ENCODE measurements at regions not wholly inside any gene's neighbourhood (a gene's known extent, or its start where the extent isn't known, plus 50 kb on each side); places are given as distances from the start of the nearest gene placed in this dataset.
"Not testable (repeated sequence)": the region's sequence is repeated elsewhere in the genome, so short reads cannot be mapped to it uniquely, and the experiment has no call there.

DNA sequence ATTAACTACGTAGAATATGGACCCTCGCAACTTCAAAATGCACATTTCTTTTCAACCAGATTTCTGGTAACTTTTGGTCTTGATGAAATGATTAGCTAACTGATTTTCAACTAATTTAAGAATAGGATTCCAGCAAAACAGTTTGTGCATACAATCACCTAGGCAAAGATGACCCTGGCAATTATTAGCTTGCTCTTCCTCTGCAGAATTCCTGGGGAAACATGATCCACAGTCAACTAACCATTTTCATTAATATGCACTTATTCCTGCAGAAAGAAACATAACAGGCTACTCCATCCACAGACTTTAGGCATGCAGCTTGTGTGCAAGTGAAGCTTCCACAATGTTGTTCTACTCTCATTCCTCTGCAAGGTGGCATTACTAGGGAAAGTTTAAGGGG is 1150.8 kb upstream of the FANCL start:
- no peak for DNase-seq

DNA sequence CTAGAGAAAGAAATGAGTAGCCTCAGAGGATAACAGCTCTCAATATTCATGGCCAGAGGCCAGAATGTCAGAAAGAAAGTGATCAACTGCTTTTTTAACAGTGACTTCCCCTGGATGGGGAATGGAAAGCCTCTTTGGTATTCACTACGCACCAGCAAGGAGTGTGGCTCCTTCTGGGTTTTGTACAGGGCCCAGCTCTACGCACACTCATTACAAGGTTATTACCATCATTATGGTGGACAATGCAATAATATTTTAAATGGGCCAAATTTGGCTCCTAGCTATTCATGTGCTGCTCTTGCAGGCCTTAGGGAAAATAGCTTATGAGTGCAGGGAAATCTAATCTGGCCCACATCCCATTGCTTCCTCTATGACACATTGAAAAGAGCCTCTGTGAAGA is 1149.5 kb upstream of the FANCL start:
- no peak for DNase-seq

DNA sequence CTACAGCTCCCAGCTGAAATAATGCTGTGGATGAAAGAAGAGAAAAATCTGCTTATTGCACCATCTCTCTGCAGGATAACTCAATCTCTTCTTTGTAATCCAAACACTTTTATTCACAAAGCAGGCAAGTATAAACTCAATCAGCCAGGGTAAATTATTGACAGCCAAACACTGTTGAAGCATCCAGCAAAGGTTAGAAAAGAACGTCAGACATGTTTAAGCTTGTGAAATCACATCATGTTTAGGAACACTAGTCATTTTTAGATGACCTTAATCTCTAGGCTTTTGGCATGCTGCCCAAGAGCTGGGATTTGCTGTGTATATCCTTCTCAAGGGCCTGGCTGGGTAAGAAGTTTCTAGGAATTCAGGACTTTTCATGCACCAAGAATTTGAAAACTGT is 1148.1 kb upstream of the FANCL start:
- DNase-seq: no peak

DNA sequence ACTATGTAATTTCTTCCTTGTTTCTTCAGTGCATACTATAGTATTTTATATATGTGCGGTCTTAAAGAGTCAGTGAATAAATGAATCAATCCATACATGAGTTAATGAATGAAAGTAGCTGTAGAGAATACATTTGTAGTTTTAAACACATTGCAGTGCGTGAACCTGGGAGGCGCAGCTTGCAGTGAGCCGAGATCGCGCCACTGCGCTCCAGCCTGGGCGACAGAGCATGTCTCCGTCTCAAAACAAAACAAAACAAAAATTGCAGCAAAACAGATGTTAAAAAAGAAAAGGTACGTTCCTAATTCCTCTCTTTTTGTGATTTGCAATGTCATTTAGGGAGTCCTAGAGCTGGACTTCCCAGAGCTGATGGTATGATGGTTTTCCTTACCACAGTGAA is 1144.8 kb upstream of the FANCL start:
- no peak for DNase-seq

DNA sequence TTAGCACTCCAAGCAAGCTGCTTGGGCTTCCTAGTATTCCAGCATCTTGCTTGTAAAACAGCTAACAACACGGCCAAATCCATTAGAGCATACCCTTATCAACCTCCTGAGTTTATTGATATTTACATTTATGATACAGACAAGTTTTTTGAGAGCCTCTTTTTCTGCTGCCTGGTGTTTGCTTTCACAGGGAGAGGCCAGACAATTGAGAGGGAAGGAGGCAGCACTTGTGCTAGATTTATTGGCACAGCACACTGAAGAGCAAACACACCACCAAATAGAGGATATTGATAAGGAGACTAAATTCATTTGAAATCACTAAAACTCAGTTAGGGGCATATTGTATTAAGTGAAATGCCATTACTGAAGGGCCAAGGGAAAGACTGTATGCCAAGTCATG is 1142.3 kb upstream of the FANCL start:
- DNase-seq: peak; percentile 75 to 97 (median 94)

DNA sequence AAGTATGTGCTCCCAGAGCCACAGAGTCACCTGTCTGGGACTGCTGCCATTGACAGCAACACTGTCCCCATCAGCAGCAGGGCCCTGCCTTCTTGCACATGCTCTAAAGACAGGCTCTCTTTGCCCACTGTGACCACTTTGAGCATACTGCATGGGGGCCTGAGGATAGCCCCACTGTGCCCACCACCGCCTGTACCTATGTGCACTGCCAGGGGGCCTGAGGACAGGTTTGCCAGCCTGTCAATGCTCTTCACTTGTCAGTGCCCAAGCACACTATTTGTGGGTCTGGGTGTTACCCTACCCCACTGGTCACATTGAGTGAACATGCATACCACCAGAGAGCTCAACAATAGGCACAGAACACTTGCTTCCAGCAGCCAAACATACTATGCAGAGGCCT is 1137.0 kb upstream of the FANCL start:
- no peak for DNase-seq

DNA sequence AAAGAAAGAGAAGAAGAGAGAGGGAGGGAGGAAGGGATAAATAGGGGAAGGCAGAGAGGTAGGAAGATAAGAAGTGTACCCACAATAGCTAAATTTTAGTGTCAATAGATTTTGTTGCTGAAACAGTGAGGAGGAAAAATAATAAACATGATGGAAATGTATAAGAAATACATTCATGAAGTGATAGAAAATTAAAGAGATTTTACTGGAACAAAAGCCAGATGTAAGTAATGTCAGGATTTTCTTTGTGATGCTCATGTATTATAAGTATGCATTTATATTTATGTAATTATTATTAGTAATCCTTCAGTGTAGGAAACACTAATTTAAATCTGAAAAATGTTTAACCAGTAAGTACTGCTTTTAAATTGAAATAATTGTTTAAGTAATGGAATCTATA is 1125.2 kb upstream of the FANCL start:
- no peak for DNase-seq

DNA sequence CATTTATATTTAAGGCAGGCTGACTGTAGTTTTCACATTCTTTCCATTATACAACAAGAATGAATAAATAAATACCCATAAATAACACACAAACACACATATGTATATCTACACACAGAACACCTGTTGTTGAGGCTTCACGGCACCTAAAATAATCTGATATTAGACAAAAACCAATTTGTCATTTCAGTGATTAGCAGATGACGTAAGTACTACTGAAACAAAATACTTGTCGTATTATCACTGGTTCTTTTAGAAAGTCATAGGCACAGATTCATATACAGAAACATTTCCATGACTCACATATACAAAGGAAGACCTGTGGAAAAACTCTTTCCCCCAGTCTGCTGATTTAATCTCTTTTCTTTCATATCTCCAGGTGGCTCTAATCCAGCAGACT is 1113.4 kb upstream of the FANCL start:
- DNase-seq: no peak

DNA sequence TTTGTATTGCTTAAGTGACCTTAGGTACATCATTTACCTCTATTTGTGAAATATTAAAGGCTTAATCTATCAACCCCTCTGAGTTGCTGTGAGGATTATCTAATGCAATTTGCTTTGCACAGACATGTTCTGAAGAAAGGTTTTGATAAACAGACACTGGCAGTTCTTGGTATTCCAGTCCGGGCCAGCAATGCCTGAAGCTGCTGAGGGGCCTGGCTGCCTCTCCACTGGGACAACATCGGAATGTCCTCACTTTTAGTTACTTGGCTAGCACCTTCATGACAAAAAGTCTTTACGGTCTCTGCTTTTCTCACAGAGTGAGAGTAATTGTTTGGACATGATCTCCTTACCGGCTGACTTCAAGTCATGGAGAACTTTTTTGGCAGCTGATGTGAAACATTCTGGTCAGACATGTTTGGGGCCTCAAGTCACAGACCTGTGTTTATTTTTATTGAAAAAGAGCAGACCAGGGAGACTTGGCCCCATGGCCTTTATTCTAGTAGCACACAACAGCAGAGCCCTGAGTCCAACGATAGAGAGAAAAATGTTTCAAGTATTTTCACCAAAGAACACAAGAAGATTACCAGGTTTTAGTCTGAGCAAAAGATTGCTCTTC is 1112.3 kb upstream of the FANCL start:
- no peak for DNase-seq

DNA sequence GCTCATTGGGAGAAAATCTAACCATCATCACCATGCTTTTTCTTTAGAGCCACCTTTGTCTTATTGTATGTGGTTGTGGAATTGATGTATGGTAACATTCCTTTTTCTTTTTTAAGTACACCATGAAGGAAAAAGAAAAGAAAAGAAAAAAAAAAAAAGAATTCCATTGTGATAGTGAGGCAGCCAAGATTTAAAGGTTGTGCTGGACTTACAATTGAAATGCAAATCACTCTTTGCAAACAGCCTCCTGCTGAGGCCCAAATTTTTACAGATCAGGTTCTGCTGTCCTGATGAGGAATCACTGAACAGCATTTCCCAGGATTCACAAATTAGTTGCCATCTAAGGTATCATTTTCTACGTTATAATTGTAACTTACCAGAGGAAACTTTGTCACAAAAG is 1101.0 kb upstream of the FANCL start:
- DNase-seq: no peak

DNA sequence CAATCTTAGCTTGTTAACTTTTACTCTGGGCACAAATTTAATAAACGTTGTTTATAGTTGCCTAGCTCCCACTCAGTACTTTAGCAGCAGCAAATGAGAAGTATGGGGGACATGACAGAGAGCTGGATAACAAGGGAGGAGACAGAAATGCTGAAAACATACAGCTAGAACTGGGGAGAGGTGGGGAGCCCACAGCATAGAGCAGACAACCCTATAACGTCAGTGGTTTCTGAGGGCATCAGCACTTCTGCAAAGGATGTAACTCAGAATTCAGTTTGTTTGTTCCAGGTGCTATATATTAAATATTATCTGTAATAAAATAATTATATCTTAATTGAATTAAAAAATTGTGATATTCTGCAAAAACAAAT is 1098.7 kb upstream of the FANCL start:
- peak in 1 of 3 experiments; percentile 57 for DNase-seq

DNA sequence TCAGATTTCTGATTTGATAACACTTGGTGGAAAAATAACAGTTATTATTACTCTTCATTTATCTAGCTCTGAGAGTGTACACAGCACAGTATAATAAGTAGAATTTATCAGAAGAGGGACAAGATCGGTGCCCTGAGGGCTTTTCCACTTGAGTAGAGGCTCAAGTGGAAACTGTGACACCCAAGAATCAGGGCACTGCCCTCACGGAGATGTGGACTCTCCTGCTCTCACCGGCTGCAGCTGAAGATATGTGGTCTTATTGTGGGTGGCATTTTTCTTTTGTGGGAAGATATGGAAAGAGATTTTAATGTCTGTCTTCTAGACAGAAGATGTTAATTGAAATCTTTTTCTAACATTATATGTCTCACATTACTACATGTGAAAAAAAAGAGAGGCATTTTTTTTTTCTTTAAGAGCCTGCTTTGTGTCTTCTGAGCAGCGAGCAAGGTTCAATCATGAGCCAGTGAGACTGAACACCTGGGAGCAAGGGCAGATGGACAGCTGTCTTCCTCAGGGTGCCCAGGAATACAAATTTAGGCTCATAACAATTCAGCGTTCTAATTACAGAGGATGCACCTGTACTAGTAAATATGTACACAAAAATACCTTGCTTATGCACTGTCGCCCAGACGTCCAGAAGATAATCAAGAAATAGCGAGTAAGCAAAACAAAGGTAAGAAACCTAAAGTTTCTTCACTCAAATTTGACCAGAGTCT is 1098.2 kb upstream of the FANCL start:
- peak; percentile 30 to 87 (median 69) for DNase-seq

DNA sequence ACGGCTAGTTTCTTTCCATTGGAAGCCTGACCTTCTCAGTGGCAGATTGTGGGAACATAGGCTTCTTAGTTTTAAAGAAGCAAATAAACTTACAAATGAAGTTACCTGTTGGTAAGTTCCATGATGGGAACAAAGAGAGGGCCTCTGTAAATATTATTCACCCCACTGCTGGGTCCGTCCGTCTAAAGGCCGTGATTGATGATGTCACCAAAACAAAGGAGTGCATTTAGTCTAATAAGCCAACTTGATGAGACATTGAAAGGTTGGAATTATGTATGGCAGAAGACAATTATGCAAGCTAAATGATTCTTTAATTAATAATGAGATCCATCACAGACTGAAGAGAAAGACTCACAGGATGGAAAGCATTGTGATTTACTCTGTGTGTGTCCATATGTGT is 1091.9 kb upstream of the FANCL start:
- peak in 1 of 3 experiments; percentile 35 for DNase-seq

DNA sequence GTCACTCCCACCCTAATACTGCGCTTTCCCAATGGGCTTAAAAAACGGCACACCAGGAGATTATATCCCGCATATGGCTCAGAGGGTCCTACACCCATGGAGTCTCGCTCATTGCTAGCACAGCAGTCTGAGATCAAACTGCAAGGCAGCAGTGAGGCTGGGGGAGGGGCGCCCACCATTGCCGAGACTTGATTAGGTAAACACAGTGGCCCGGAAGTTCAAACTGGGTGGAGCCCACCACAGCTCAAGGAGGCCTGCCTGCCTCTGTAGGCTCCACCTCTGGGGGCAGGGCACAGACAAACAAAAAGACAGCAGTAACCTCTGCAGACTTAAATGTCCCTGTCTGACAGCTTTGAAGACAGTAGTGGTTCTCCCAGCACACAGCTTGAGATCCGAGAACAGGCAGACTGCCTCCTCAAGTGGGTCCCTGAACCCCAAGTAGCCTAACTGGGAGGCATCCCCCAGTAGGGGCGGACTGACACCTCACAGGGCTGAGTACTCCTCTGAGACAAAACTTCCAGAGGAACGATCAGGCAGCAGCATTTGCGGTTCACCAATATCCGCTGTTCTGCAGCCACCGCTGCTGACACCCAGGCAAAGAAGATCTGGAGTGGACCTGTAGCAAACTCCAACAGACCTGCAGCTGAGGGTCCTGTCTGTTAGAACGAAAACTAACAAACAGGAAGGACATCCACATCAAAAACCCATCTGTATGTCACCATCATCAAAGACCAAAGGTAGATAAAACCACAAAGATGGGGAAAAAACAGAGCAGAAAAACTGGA is 1085.6 kb upstream of the FANCL start:
- not testable (repeated sequence) for DNase-seq

DNA sequence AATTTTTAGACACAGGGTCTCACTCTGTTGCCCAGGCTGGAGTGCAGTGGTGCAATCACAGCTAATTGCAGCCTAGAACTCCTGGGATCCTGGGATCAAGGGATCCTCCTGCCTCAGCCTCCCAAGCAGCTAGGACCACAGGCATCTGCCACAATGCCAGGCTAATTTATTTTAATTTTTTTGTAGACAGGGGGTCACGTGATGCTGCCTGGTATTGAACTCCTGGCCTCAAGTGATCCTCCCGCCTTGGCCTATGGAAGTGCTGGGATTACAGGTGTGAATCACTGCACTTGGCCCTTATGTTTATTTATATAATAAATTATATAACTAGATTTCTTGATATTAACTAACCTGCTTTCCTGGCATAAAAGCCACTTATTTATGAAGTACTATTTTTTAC is 1081.7 kb upstream of the FANCL start:
- DNase-seq: no peak

DNA sequence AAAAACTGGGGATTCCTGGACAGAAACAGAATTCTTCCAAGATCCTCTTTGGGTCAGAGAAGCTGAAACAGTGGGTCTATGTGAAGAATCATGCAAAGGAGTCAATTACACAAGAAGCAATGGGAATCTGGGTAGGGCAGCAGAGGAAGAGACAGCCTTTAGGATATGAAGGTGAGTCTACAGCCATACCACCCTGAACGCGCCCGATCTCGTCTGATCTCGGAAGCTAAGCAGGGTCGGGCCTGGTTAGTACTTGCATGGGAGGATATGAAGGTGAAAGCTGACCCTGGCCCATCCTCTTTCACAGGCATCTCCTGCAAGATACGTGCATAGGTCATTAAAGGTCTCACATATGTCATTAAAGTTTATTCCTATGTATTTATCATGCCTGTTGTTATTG is 1080.9 kb upstream of the FANCL start:
- DNase-seq: no peak

DNA sequence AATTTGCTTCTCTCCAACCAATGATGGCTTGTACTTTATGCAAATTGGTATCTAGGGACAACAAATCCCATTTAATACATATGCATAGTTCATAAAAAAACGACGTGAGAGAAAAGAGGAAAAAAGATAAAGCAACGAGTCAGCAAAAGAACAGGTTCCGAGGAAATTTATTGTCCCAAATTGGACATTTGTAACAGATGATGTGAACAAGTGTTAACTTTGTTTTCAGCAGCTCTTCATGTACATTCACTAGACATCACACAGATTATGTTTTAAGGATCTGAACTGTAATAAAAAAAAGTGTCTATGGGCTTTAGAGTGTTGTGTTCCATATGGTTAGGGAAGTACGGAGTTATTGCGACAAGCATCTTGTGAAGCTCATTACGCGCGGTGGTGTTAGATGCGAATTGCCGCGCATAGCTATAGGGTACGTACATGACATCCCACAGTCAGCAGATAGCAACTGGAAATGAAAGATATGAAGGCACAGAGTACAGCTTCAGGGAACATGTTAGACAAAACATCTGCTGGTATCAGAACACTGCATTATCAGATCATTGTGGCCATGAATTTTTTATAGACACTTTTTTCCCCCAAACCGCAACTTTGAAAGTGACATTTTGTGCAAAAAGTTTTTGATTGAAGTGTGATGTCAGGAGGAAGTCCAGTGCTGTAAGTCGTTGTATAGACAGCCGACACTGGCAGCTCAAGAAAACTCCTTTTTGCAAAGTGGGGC is 1073.1 kb upstream of the FANCL start:
- no peak for DNase-seq

DNA sequence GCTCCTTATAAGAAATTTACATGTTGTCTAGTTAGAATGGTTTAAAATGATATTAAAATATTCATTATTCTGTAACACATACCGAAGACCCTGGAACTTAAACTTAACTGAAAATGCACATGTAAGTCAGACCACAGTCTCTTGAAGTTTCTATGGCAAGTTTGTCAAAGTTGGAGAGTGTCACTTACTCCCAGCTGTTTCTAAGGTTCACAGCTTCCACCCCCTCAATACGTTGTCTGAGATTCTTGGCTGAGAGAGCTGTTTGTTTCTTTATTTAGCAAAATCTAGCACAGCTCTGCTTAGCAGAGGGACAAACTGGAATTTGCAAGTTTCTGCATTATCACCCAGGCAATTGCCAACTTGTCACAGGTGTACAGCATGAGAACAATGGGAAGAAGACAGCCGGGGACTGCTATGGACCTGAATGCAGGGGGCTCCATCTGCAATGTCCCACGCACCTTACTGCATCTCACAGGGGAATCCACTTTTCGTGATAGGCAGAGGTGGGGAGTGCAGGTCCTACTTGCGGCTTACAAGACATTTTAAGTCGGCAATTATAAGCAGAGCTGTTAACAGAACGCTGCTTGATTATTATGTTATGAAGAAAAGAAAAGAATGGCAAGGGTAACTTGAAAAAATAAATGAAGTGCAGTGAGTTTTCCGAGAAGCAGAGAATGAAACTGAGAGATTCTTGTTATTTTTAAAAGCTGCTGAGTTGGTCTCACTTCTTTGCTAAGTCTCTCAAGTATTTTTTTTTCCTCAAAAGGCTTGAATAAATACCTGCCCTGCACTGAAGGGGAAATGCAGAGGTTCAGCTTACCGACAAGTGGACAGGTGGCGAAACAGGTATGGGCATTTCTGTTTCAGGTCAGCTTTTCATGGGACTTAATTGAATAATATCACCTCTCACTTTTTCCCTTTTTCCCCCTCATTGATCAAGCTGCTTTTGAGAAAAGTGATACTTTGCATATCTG is 1072.1 kb upstream of the FANCL start:
- DNase-seq: no peak

DNA sequence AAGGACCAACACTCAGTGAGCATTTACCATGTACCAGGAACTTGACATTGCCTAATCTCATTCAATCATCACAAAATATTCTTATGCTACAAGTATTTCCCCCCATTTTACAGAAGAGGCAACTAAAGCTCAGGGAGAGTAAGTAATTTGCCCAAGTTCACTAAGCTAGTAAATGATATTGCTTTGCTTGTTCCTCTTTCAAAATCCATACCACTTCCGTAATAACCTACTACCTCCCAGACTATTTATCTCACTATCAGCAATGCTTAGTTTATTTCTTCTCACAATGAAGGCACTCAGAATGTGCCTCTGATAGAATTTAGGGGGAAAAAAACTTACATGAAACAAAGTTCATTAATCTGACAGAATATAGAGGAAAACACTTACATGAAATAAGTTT is 1070.9 kb upstream of the FANCL start:
- no peak for DNase-seq

DNA sequence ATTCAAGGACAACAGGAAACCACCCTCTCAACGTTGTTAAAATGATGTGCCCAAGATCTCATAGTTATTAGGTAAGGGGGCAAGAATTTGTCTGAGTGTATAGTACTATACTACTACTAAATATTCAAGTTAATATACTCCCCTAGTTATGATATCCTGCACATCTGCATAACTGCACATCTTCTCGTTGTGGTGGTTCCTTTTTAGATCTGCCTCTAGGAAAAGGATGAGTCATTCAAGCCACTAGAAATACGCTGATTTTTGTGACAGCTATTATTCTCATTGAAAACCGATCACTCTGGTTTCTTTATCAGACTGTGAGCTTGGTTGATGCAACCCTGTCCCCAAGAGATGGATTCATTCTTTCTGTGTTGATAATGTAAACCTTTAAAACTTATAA is 1067.0 kb upstream of the FANCL start:
- no peak for DNase-seq

DNA sequence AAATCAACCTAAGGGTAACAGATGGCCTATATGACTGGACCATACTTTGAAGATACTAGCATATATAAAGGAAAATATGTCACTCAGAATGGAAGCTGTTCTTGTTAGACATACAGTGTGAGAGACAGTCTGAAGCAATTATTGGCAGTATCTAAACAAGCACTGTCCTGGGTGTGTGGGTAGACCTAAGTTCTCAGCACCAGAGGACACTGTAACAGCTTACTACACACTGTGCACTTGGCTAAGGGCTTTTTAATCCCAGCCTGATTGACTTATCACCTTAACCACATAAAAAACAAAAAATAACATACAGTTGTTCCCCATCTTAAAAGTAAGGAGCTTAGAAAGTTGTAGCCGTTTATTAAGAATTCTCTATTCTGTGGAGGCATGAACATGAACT is 1066.1 kb upstream of the FANCL start:
- peak in 1 of 3 experiments; percentile 19 for DNase-seq

DNA sequence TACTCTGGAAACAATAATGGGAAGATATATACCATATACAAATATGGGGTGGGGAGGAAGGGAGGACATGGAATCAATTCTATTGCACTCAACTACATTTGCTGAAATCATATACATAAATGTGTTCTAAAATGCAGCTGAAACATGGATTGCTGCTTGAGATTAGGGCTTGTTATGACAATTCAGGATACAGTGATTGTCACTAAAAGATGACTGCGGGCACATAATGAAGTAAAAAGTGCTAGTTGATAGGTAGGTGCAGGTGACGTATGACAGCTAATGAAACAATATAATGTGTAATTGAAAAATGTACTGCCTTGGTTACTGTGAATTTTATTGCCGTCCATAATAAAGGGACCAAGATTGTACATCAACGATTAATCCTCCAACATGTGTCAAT is 1062.1 kb upstream of the FANCL start:
- no peak for DNase-seq

All from NCI-H1417 (cell line).